WTC11 (cell line): ENCODE measurements at regions not wholly inside any gene's neighbourhood (a gene's known extent, or its start where the extent isn't known, plus 50 kb on each side); places are given as distances from the start of the nearest gene placed in this dataset.

Experiments
- ATAC-seq: fragments of 200-7000 bp; cut with Tn5 transposase; 2 replicates; pipeline ENCODE4 v1.10.0; 2021; ENCODE audit warnings: mild to moderate bottlenecking, moderate library complexity
- CTCF ChIA-PET: fragments of 300-600 bp; sonication (Branson Sonifier 250); formaldehyde crosslinking; loops from one replicate; lab custom pipeline; 2021; ENCODE audit warnings: antibody characterized with exemption; lab: Charles Lee
- POLR2A ChIA-PET: fragments of 350-600 bp; sonication (Branson Sonifier 250); formaldehyde crosslinking; loops from one replicate; lab custom pipeline; 2021; ENCODE audit warnings: antibody characterized with exemption; lab: Charles Lee
- DNase-seq: peaks from one replicate; pipeline ENCODE4 v3.0.0; 2021; ENCODE audit warnings: low spot score
- H3K27ac Mint-ChIP-seq: 2 replicates; pipeline ENCODE4 v1.8.0; 2021; ENCODE audit warnings: mixed read lengths
- H3K27me3 Mint-ChIP-seq: 2 replicates; pipeline ENCODE4 v1.8.0; 2021; ENCODE audit warnings: low read depth, mild to moderate bottlenecking, moderate library complexity, mixed read lengths
- H3K36me3 Mint-ChIP-seq: 2 replicates; pipeline ENCODE4 v1.8.0; 2021; ENCODE audit warnings: mixed read lengths
- H3K4me1 Mint-ChIP-seq: 2 replicates; pipeline ENCODE4 v1.8.0; 2022; ENCODE audit warnings: mixed read lengths
- H3K4me3 Mint-ChIP-seq: 2 replicates; pipeline ENCODE4 v1.8.0; 2021; ENCODE audit warnings: mild to moderate bottlenecking, moderate library complexity, mixed read lengths
- H3K9me3 Mint-ChIP-seq: 2 replicates; pipeline ENCODE4 v1.8.0; 2021; ENCODE audit warnings: mixed read lengths
- CBFB ChIP-seq: sonication (generic); formaldehyde crosslinking; IDR thresholded peaks from 2 replicates; pipeline ENCODE4 v1.8.1; 2022; ENCODE audit warnings: mild to moderate bottlenecking, low read depth, missing genetic modification reagents
- E2F4 ChIP-seq: sonication (generic); formaldehyde crosslinking; IDR thresholded peaks from 2 replicates; pipeline ENCODE4 v1.8.1; 2022; ENCODE audit warnings: low read depth, mild to moderate bottlenecking, moderate library complexity, missing genetic modification reagents, borderline replicate concordance
- ELF4 ChIP-seq: sonication (generic); formaldehyde crosslinking; IDR thresholded peaks from 2 replicates; pipeline ENCODE4 v1.8.1; 2022; ENCODE audit warnings: low read depth, mild to moderate bottlenecking, moderate library complexity, missing genetic modification reagents
- EMX1 ChIP-seq: fragments of 250-450 bp; sonication (Bioruptor Pico); IDR thresholded peaks from 2 replicates; pipeline ENCODE4 v1.8.0; 2021; ENCODE audit warnings: mild to moderate bottlenecking
- ETV6 ChIP-seq: sonication (generic); formaldehyde crosslinking; IDR thresholded peaks from 2 replicates; pipeline ENCODE4 v1.8.1; 2022; ENCODE audit warnings: mild to moderate bottlenecking, missing genetic modification reagents
- FOXP1 ChIP-seq: sonication (generic); formaldehyde crosslinking; IDR thresholded peaks from 2 replicates; pipeline ENCODE4 v1.8.0; 2022; ENCODE audit warnings: missing genetic modification reagents, mild to moderate bottlenecking, moderate library complexity, borderline replicate concordance
- JUN ChIP-seq: sonication (generic); formaldehyde crosslinking; IDR thresholded peaks from 2 replicates; pipeline ENCODE4 v1.8.0; 2023; ENCODE audit warnings: mild to moderate bottlenecking, missing genetic modification reagents
- KAT7 ChIP-seq: sonication (generic); formaldehyde crosslinking; IDR thresholded peaks from 2 replicates; pipeline ENCODE4 v1.8.1; 2023; ENCODE audit warnings: missing genetic modification reagents, mild to moderate bottlenecking, borderline replicate concordance
- MYBL2 ChIP-seq: sonication (generic); formaldehyde crosslinking; IDR thresholded peaks from 2 replicates; pipeline ENCODE4 v1.8.1; 2023; ENCODE audit warnings: mild to moderate bottlenecking, moderate library complexity, missing genetic modification reagents
- NFATC4 ChIP-seq: fragments of 250-450 bp; sonication (Bioruptor Pico); IDR thresholded peaks from 2 replicates; pipeline ENCODE4 v1.9.0; 2021; ENCODE audit warnings: mild to moderate bottlenecking
- NFYB ChIP-seq: sonication (generic); formaldehyde crosslinking; conservative IDR thresholded peaks from 2 replicates; pipeline ENCODE4 v1.8.0; 2022; ENCODE audit warnings: low read depth, missing genetic modification reagents
- PRRX2 ChIP-seq: fragments of 250-450 bp; sonication (Bioruptor Pico); IDR thresholded peaks from 2 replicates; pipeline ENCODE4 v1.8.0; 2021; ENCODE audit warnings: mild to moderate bottlenecking
- SMAD3 ChIP-seq: sonication (generic); formaldehyde crosslinking; IDR thresholded peaks from 2 replicates; pipeline ENCODE4 v1.8.0; 2022; ENCODE audit warnings: missing genetic modification reagents, mild to moderate bottlenecking, borderline replicate concordance
- TCF7 ChIP-seq: sonication (generic); formaldehyde crosslinking; IDR thresholded peaks from 2 replicates; pipeline ENCODE4 v1.8.0; 2022; ENCODE audit warnings: mild to moderate bottlenecking, low read depth, missing genetic modification reagents, moderate library complexity
- TEAD1 ChIP-seq: sonication (generic); formaldehyde crosslinking; IDR thresholded peaks from 2 replicates; pipeline ENCODE4 v1.8.0; 2022; ENCODE audit warnings: mild to moderate bottlenecking, missing genetic modification reagents
- ZNF425 ChIP-seq: fragments of 250-450 bp; sonication (Bioruptor Pico); conservative IDR thresholded peaks from 2 replicates; pipeline ENCODE4 v1.9.0; 2021; ENCODE audit warnings: mild to moderate bottlenecking
- TF ChIP-seq, protein P1 (sequence below): sonication (generic); formaldehyde crosslinking; IDR thresholded peaks from 2 replicates; pipeline ENCODE4 v1.8.0; 2023; ENCODE audit warnings: mild to moderate bottlenecking, missing genetic modification reagents
- TF ChIP-seq, protein P2 (sequence below): sonication (generic); formaldehyde crosslinking; IDR thresholded peaks from 2 replicates; pipeline ENCODE4 v1.8.0; 2022; ENCODE audit warnings: mild to moderate bottlenecking, missing genetic modification reagents
- TF ChIP-seq, protein P3 (sequence below): fragments of 250-450 bp; sonication (Bioruptor Pico); IDR thresholded peaks from 2 replicates; pipeline ENCODE4 v1.9.0; 2021; ENCODE audit warnings: mild to moderate bottlenecking
- TF ChIP-seq, protein P4 (sequence below): sonication (generic); formaldehyde crosslinking; IDR thresholded peaks from 2 replicates; pipeline ENCODE4 v1.8.0; 2022; ENCODE audit warnings: mild to moderate bottlenecking, missing genetic modification reagents

- H3K9me3 Mint-ChIP-seq: no peaks in the 10 kb centered on the region
- TF ChIP-seq NFATC4: no peak
- no peak overlapping the region for H3K27ac Mint-ChIP-seq
- peaks cover 79% of the 10 kb centered on the region for H3K4me1 Mint-ChIP-seq
- ChIA-PET POLR2A (no interaction called here), CTCF (no interaction called here)
- DNase-seq: no peak
- H3K4me3 Mint-ChIP-seq: no peak overlapping the region
- peaks cover 12% of the 10 kb centered on the region for H3K36me3 Mint-ChIP-seq
- no peak for ATAC-seq
- peaks cover 7% of the 10 kb centered on the region for H3K27me3 Mint-ChIP-seq
Observed at GRCh38 chr1:223036479-223036845, 106.6 kb downstream of the TLR5 start.

DNA sequence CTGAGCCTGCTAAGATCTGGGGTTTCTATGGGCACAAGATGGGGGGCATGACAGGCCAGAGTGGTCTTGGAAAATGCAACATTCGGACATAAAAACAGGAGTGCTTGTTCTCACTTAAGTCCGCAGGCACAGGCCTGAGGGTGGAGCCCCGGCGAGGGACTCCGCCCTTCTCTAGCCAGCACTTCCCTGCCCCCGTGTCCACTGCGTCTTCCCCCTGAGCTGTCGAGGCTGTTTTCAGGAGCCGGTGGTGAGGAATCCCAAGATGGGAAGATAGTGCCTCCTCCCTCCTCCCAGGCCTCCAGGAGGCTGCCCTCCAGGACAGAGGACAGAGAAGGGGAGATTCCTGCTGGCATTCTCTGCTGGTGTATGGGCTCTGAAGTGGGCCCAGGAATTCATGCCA, 105.2 kb downstream of the TLR5 start:
- POLR2A ChIA-PET: no interaction called here
- peaks cover 7% of the 10 kb centered on the region for H3K27me3 Mint-ChIP-seq
- CTCF ChIA-PET: interaction anchor here (1.0 kb wide), 1 partner anchor 52 kb away, joined by 3 read pairs; no protein-coding TSS in a partner anchor

GRCh38 chr1:223038288-223039006, 104.6 kb downstream of the TLR5 start:
- ATAC-seq (peak; percentile 17), DNase-seq (no peak)
- ChIA-PET POLR2A (no interaction called here), CTCF (interaction anchor here (1.0 kb wide), 1 partner anchor 51 kb away, joined by 3 read pairs; no protein-coding TSS in a partner anchor)
- Mint-ChIP-seq H3K27ac (no peak overlapping the region), H3K36me3 (peaks cover 15% of the 10 kb centered on the region), H3K9me3 (no peaks in the 10 kb centered on the region), H3K27me3 (peaks cover 7% of the 10 kb centered on the region), H3K4me3 (no peak overlapping the region), H3K4me1 (peaks cover 65% of the 10 kb centered on the region)
- TF ChIP-seq, protein P1, sequence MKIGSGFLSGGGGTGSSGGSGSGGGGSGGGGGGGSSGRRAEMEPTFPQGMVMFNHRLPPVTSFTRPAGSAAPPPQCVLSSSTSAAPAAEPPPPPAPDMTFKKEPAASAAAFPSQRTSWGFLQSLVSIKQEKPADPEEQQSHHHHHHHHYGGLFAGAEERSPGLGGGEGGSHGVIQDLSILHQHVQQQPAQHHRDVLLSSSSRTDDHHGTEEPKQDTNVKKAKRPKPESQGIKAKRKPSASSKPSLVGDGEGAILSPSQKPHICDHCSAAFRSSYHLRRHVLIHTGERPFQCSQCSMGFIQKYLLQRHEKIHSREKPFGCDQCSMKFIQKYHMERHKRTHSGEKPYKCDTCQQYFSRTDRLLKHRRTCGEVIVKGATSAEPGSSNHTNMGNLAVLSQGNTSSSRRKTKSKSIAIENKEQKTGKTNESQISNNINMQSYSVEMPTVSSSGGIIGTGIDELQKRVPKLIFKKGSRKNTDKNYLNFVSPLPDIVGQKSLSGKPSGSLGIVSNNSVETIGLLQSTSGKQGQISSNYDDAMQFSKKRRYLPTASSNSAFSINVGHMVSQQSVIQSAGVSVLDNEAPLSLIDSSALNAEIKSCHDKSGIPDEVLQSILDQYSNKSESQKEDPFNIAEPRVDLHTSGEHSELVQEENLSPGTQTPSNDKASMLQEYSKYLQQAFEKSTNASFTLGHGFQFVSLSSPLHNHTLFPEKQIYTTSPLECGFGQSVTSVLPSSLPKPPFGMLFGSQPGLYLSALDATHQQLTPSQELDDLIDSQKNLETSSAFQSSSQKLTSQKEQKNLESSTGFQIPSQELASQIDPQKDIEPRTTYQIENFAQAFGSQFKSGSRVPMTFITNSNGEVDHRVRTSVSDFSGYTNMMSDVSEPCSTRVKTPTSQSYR (CRISPR knock-in tag): no peak
- TF ChIP-seq, protein P2, sequence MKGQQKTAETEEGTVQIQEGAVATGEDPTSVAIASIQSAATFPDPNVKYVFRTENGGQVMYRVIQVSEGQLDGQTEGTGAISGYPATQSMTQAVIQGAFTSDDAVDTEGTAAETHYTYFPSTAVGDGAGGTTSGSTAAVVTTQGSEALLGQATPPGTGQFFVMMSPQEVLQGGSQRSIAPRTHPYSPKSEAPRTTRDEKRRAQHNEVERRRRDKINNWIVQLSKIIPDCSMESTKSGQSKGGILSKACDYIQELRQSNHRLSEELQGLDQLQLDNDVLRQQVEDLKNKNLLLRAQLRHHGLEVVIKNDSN: no peak
- TF ChIP-seq ELF4 (CRISPR knock-in tag): no peak
- TF ChIP-seq, protein P3, sequence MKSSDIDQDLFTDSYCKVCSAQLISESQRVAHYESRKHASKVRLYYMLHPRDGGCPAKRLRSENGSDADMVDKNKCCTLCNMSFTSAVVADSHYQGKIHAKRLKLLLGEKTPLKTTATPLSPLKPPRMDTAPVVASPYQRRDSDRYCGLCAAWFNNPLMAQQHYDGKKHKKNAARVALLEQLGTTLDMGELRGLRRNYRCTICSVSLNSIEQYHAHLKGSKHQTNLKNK: no peak
- TF ChIP-seq TEAD1 (CRISPR knock-in tag): no peak
- no peak for TF ChIP-seq EMX1 (CRISPR knock-in tag)
- no peak for TF ChIP-seq E2F4 (CRISPR knock-in tag)
- TF ChIP-seq SMAD3 (CRISPR knock-in tag): no peak
- no peak for TF ChIP-seq ETV6 (CRISPR knock-in tag)
- no peak for TF ChIP-seq NFATC4
- TF ChIP-seq TCF7: no peak
- TF ChIP-seq FOXP1 (CRISPR knock-in tag): no peak
- no peak for TF ChIP-seq PRRX2 (CRISPR knock-in tag)
- TF ChIP-seq KAT7 (CRISPR knock-in tag): no peak
- TF ChIP-seq NFYB (CRISPR knock-in tag): no peak
- TF ChIP-seq CBFB (CRISPR knock-in tag): no peak
- no peak for TF ChIP-seq MYBL2 (CRISPR knock-in tag)
- TF ChIP-seq JUN (CRISPR knock-in tag): no peak

More for the DNA sequence above, 105.2 kb downstream of the TLR5 start:
- Mint-ChIP-seq H3K4me1 (peaks cover 71% of the 10 kb centered on the region), H3K9me3 (no peaks in the 10 kb centered on the region), H3K36me3 (peaks cover 15% of the 10 kb centered on the region), H3K27ac (no peak overlapping the region), H3K4me3 (no peak overlapping the region)
- ATAC-seq (no peak), DNase-seq (no peak)
- no peak for TF ChIP-seq ZNF425 (CRISPR knock-in tag)
- TF ChIP-seq, protein P4, sequence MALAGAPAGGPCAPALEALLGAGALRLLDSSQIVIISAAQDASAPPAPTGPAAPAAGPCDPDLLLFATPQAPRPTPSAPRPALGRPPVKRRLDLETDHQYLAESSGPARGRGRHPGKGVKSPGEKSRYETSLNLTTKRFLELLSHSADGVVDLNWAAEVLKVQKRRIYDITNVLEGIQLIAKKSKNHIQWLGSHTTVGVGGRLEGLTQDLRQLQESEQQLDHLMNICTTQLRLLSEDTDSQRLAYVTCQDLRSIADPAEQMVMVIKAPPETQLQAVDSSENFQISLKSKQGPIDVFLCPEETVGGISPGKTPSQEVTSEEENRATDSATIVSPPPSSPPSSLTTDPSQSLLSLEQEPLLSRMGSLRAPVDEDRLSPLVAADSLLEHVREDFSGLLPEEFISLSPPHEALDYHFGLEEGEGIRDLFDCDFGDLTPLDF: 0 out of 2 replicates have a peak, but pooled peaks have one; percentile 3
